DOHH2 (cell line): ENCODE measurements at regions not wholly inside any gene's neighbourhood (a gene's known extent, or its start where the extent isn't known, plus 50 kb on each side); places are given as distances from the start of the nearest gene placed in this dataset.

Experiments
- EZH2phosphoT487 ChIP-seq: fragments of 200-600 bp; sonication (generic); IDR thresholded peaks from 2 replicates; pipeline ENCODE4 v1.6.1; 2017; ENCODE audit warnings: borderline replicate concordance, mild to moderate bottlenecking, antibody characterized with exemption, low read length, moderate library complexity, mixed read lengths
- TF ChIP-seq, protein P1 (sequence below): fragments of 200-600 bp; sonication (generic); IDR thresholded peaks from one replicate; pipeline ENCODE4 v1.5.1; 2014; ENCODE audit warnings: antibody characterized with exemption, mild to moderate bottlenecking, low read depth, low read length; ENCODE audit not compliant: poor library complexity, severe bottlenecking

DNA sequence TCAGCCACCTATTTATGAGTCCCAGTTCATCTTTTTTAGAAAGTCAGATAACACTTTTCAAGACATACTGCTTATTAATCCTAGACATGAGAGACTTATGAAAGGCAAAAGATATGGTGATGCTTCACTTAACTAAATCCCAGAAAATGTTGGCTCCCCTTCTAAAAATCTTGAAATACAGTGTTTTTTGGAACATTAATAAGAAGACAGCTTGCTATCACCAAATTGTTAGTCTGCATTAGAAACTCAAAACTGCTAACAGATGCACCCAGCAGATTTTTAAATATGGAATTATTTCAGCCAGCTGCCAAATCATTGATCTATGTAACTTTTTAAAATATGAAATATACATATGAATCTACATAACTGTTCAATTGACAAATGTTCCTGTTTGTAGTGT is 108.6 kb upstream of the TIAM2 start:
- TF ChIP-seq, protein P1, sequence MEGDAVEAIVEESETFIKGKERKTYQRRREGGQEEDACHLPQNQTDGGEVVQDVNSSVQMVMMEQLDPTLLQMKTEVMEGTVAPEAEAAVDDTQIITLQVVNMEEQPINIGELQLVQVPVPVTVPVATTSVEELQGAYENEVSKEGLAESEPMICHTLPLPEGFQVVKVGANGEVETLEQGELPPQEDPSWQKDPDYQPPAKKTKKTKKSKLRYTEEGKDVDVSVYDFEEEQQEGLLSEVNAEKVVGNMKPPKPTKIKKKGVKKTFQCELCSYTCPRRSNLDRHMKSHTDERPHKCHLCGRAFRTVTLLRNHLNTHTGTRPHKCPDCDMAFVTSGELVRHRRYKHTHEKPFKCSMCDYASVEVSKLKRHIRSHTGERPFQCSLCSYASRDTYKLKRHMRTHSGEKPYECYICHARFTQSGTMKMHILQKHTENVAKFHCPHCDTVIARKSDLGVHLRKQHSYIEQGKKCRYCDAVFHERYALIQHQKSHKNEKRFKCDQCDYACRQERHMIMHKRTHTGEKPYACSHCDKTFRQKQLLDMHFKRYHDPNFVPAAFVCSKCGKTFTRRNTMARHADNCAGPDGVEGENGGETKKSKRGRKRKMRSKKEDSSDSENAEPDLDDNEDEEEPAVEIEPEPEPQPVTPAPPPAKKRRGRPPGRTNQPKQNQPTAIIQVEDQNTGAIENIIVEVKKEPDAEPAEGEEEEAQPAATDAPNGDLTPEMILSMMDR = no peak
- TF ChIP-seq EZH2phosphoT487 = no peak
